AG04449 (cell line): ENCODE measurements at regions not wholly inside any gene's neighbourhood (a gene's known extent, or its start where the extent isn't known, plus 50 kb on each side); places are given as distances from the start of the nearest gene placed in this dataset.

ENCODE experiments used
- CTCF ChIA-PET: fragments of 350-600 bp; formaldehyde crosslinking; extraction: SDS; loops from one replicate; lab custom pipeline; 2021; ENCODE audit warnings: antibody characterized with exemption; lab: Yijun Ruan, JAX
- POLR2A ChIA-PET: fragments of 400-600, 350-600 bp; formaldehyde crosslinking; extraction: SDS; loops from one replicate; lab custom pipeline; 2020; ENCODE audit warnings: antibody characterized with exemption, inconsistent platforms; lab: Yijun Ruan, JAX
- DNase-seq: peaks from one replicate; pipeline ENCODE4 v3.0.0-alpha.2; 2010; ENCODE audit warnings: low read depth, low spot score
- H3K4me3 ChIP-seq: 2 replicates; pipeline ENCODE4 v1.5.1; 2011; ENCODE audit warnings: low read depth, mild to moderate bottlenecking, control low read depth, low read length
- TF ChIP-seq, protein P1 (sequence below): IDR thresholded peaks from one replicate; pipeline ENCODE4 v1.5.1; 2011; ENCODE audit warnings: mild to moderate bottlenecking, moderate library complexity, low read length, control low read depth, inconsistent platforms; ENCODE audit not compliant: insufficient read depth; ENCODE audit errors: missing control alignments

DNA sequence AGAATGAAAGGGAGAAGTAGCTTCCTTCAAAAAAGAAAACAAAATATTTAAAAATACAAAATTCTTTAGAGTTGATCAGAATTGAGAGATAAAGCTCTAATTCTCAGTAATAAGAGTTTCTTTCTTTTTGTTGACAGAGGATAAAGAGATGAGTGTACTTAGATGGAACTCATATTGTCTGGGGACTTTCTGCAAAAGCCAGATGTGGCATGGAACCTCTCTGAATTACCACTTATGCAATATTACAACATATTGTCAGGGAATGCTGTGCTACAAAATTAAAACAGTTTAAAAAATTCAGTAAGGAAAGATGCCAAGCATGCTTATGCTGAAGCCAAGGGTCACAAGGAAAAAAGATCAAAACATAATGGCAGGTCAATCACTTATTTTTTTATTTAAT lies 386.6 kb upstream of the LRATD1 start:
- ChIA-PET CTCF (no interaction called here), POLR2A (no interaction called here)
- TF ChIP-seq, protein P1, sequence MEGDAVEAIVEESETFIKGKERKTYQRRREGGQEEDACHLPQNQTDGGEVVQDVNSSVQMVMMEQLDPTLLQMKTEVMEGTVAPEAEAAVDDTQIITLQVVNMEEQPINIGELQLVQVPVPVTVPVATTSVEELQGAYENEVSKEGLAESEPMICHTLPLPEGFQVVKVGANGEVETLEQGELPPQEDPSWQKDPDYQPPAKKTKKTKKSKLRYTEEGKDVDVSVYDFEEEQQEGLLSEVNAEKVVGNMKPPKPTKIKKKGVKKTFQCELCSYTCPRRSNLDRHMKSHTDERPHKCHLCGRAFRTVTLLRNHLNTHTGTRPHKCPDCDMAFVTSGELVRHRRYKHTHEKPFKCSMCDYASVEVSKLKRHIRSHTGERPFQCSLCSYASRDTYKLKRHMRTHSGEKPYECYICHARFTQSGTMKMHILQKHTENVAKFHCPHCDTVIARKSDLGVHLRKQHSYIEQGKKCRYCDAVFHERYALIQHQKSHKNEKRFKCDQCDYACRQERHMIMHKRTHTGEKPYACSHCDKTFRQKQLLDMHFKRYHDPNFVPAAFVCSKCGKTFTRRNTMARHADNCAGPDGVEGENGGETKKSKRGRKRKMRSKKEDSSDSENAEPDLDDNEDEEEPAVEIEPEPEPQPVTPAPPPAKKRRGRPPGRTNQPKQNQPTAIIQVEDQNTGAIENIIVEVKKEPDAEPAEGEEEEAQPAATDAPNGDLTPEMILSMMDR = no peak
- no peak for DNase-seq
- H3K4me3 ChIP-seq = no peak overlapping the region

DNA sequence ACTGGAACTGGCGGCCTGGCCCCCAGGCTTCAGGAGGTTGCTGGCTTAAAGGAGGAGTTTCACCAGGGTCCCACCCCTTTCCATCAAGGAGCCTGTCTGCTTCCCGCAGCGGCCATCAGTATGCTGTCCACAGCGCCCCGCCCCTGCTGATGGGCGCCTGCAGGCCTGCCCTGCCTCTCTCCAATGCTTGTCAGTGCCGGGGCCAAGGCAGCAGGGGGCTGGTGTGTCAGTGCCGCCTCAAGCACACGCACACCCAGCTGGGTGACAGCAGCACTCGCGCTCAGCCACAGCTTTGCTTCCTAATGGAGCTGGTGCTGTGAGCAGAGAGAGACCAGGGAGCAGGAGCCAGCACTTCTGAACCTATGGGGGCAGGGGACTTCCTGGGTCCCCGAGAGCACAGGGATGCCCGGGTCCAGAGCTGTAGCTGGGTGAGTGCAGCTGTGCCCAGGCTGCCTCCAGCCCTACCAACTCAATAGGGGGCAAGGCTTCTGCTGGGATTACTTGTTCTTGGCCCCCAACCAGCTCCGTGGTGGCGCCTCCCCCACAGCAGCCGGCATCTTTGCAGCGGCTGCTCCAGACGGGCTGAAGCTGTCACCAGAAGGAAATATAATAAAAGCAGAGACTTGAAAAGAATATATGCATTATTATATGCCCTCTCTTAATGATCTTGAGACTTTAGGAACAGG lies 377.2 kb upstream of the LRATD1 start:
- H3K4me3 ChIP-seq = no peak overlapping the region
- POLR2A ChIA-PET = no interaction called here
- DNase-seq = no peak
- CTCF ChIA-PET = no interaction called here
- TF ChIP-seq, protein P1 = no peak

DNA sequence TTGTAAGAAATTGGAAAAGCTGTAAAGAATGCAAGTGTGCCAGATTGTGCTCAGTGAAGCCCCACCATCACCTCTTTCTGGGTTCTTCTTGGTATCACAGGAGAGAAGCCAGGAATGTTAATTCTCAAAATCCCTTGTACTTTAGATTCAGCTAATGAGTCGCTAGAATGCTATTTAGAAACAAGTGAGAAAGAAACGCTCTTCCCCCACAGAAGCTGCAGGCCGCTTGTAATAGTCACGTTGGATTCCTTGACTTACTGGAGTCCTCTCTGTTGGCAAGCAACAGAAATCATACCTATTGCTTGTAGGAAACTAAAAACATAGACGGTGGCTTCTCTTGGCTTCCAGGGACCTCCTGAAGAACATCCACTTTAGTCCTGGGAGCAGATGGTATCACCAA lies 375.6 kb upstream of the LRATD1 start:
- DNase-seq = no peak
- TF ChIP-seq, protein P1 = no peak
- ChIA-PET CTCF (no interaction called here), POLR2A (no interaction called here)
- no peak overlapping the region for H3K4me3 ChIP-seq

DNA sequence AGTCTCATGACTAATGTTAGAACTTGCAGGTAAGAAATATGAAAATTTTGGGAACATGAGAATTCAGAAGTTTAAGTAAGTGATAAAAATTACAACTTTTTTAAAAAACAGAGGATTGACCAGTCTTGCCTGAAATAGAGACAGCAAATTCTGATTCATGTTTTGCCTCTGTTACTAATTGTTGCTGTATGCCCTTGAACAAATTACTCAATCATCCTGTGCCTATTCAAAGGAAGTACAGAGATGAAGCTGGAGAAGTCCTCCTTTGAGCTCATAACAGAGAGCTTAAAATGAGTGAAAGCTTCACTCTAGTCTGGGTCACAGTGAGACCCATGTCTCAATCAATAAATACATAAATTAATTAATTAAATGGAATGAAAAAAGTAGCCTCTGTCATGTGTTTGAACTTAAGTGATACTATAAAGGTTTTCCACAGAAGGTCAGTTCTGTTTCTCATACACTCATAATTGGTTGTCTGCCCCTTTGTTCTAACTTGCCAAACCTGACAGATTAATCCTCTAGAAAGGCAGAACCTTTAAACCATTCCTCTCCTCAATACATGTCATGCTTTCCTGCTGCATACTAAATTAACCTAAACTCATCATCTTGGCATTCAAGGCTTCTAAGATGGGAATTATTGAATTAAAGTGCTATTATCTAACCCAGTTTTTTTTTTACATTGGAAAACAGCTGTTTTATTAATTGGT lies 374.6 kb upstream of the LRATD1 start:
- ChIA-PET CTCF (no interaction called here), POLR2A (no interaction called here)
- TF ChIP-seq, protein P1 = no peak
- H3K4me3 ChIP-seq = no peak overlapping the region
- DNase-seq = no peak

DNA sequence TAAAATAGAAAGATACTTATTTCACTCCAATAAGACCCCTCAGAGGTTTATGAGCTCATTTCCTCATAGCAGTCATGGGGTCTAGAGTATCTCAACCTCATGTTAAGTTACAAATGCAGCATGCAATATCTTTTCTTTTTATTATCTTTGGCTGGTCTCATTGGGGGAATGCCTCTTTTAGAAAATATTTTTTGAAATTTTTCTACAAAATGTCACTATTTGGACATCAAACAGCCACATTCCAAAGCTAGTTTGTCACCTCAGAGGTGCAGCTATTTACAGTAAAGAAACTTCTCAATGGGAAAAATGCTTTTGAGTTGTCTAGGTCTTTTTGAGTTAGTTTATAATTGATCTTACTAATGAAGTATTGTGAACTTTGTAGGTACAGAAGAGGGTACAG lies 370.7 kb upstream of the LRATD1 start:
- no peak for DNase-seq
- TF ChIP-seq, protein P1 = no peak
- POLR2A ChIA-PET = no interaction called here
- H3K4me3 ChIP-seq = no peak overlapping the region
- CTCF ChIA-PET = no interaction called here

DNA sequence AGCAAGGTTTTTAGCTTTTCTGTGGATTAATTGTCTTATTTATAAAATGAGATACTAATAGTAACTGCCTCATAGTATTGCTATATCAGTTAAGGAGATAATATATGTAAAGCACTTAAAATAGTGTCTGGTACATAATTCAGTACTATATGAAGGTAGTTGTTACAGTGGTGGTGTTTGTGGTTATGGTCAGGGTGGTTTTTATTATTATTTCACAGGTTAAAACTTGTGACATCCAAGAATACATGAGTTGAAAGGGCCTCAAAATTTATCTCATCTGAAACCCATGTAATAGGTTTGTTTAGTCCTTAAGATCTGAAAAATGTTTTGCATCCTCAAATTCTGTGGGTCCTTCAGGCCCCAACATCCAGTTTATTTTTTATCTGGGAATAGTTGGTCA lies 369.5 kb upstream of the LRATD1 start:
- POLR2A ChIA-PET = no interaction called here
- DNase-seq = no peak
- CTCF ChIA-PET = no interaction called here

More for the DNA sequence above, 369.5 kb upstream of the LRATD1 start:
- H3K4me3 ChIP-seq = no peak overlapping the region
- TF ChIP-seq, protein P1 = no peak
